Activated naive CD4-positive, alpha-beta T cell treated with Interleukin-2 at 50 U/mL for 16 hours (primary cell): ENCODE measurements at regions not wholly inside any gene's neighbourhood (a gene's known extent, or its start where the extent isn't known, plus 50 kb on each side); places are given as distances from the start of the nearest gene placed in this dataset.
"Not testable (repeated sequence)": the region's sequence is repeated elsewhere in the genome, so short reads cannot be mapped to it uniquely, and the experiment has no call there.

Experiments used
- DNase-seq: peaks from one replicate; pipeline ENCODE4 v3.0.0-alpha.2; 2020

DNA sequence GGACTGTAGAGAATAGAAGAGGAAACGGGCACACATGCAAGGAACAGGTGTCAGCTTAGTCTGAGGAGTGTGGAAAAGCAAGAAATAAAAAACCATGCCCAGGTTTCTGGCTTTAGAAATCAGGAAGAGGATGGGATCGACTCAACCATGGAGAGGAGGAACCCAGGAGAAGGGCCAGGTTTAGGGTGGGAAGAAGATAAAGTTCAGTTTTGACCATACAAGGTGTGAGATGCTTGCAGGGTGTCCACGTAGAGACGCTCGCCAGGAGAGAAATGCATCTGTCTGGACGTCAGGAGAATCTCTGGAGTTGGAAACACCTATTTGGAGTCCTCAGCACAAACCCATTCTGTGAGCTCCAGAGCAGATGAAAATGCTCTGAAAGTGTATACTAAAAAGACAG is 275.1 kb downstream of the CYRIA start:
- DNase-seq = no peak

- no peak for DNase-seq
These were observed 276.0 kb downstream of the CYRIA start for GRCh38 chr2:16389611-16390010.

- not testable (repeated sequence) for DNase-seq
These were observed 277.3 kb downstream of the CYRIA start for GRCh38 chr2:16388199-16388830.

GRCh38 chr2:16387461-16387984 is 278.1 kb downstream of the CYRIA start:
- no peak for DNase-seq

DNA sequence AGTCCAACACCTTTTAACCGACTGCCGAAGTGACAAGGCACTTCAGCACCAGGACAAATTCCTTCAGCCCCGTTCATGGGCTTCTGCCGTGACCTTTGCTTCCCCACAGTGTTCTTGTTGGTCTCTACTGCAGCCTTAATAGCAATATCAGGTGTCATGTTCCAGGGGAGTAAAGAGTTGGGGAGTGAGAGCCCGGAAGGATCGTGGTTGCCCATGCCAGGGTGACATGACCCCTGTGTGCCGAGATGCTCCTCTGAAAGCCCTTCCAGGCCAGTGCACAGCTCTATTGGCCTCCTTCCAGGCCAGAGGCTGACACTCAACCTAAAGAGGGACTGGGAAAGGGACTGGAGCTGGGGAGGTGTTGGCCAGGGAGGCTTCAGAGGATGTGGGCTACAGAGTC is 279.2 kb downstream of the CYRIA start:
- no peak for DNase-seq

DNA sequence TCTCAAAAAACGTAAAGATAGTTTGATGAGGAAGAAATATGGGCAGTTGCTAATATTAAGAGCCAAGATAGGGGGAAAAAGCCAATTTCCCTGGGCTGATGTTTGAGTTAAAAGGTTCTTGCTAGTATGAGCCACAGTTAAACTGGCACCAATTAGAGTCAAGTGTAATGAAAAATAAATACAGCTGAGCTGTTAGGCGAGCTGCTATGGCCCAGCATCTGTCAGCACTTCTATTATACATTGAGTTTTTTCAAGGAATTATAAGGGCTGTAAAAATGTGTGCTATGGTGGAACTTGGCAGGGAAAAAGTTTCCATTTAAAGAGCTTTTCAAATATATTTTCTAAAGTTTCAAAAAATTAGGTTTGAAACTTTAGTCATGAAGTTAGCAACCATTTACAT is 279.6 kb downstream of the CYRIA start:
- DNase-seq = no peak

DNA sequence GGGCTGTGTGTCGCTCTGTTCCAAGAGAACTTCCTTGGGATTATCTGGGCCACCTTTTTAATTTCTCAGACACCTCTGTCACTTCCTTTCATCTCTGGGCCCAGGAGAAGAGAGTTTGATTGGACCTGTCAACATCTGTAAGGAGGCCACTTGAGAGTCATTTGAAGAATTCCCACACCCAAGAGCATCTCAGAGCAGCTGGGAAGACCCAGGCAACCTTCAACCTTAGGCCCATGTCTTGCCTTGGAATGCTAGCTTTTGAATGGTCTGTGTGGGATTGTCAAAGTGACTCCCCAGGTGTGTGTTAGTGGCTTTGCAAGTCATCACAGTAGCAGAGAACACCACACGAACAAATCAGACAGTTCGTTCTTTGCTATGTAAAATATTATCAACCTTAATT is 280.3 kb downstream of the CYRIA start:
- DNase-seq = no peak

GRCh38 chr2:16383411-16383810 is 282.2 kb downstream of the CYRIA start:
- DNase-seq = no peak

DNA sequence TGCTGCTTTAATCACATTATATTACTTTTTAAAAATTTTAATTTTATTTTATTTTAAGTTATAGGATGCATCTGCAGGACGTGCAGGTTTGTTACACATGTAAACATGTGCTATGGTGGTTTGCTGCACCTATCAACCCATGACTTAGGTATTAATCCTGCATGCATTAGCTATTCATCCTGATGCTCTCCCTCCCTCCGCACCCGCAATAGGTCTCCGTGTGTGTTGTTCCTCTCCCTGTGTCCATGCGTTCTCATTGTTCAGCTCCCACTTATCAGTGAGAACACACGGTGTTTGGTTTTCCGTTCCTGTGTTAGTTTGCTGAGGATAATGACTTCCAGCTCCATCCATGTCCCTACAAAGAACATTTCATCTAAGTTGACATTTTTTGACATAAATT is 283.2 kb downstream of the CYRIA start:
- DNase-seq = no peak

- DNase-seq = no peak
These were observed 284.1 kb downstream of the CYRIA start for GRCh38 chr2:16381511-16381910.

DNA sequence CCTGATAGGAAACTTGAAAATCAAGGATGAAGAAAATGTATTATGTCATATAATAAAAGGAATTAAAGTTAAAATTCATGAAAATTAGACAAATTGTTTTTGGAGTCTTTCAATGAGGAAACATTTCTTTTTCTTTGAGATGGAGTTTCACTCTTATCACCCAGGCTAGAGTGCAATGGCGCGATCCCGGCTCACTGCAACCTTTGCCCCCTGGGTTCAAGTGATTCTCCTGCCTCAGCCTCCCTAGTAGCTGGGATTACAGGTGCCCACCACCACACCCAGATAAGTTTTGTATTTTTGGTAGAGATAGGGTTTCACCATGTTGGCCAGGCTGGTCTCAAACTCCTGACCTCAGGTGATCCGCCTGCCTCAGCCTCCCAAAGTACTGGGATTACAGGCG is 285.7 kb downstream of the CYRIA start:
- DNase-seq = not testable (repeated sequence)

GRCh38 chr2:16379061-16379460 is 286.6 kb downstream of the CYRIA start:
- not testable (repeated sequence) for DNase-seq

DNA sequence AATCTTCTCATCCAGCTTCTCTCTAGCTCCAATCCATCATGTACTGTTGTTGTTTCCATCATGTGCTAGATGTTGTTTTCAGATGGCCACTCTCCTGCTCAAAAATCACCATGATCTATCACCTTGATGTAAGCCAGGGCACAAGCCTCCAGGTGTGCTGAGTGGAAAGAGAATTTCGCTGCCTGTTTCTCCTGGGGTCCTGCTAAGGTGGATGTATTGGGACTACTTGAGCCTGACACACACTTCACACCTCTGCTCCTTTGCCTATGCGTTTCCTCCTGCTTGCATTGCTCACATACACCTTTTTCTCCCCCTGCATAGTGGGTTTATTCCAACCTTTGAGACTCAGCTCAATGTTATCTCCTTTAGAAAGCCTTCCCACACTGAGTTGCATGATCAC is 287.6 kb downstream of the CYRIA start:
- DNase-seq = no peak

DNA sequence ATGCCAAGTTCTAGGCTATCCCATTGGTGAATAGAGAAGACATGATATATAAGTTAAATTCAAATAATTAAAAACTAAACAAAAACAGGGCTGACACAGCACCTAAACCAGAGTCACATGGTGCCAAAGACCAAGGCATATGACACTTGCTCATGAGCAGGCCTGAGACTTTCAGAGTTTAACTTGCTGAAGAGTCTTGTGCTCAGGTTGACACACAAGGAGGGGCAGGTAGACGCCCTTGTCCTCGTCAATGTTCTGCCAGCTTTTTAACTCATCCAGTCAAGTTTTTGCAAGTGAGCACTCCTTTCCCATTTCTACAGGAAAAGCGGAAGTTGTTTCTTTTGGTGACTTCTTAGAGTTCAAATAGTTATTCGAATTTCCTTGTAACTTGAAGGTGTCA is 289.7 kb downstream of the CYRIA start:
- no peak for DNase-seq

DNA sequence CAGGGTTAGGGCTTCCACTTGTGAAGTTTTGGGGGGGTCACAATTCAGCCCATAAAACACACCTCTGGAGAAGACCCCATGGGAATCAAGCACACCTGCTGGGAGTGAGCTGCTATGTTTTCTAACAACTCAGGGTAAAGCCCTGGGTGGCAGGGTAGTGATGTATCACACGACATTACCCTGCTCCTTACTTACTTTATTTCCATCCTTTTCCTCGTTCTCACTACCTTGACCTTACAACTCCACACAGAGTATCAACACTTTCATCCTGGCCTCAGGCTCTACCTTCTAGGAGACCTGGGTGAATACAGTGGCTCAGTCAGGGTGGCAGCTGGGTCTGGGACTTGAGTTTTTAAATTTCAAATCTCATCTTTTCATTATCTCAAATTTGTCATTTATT is 290.3 kb downstream of the CYRIA start:
- DNase-seq = no peak

- DNase-seq = no peak
These were observed 291.0 kb downstream of the CYRIA start for GRCh38 chr2:16374671-16375070.

- DNase-seq = no peak
These were observed 292.3 kb downstream of the CYRIA start for GRCh38 chr2:16373341-16373740.

GRCh38 chr2:16371751-16372150 is 293.9 kb downstream of the CYRIA start:
- DNase-seq = no peak

GRCh38 chr2:16368951-16369350 is 296.7 kb downstream of the CYRIA start:
- DNase-seq = no peak

- no peak for DNase-seq
These were observed 297.3 kb downstream of the CYRIA start for GRCh38 chr2:16368328-16368727.

DNA sequence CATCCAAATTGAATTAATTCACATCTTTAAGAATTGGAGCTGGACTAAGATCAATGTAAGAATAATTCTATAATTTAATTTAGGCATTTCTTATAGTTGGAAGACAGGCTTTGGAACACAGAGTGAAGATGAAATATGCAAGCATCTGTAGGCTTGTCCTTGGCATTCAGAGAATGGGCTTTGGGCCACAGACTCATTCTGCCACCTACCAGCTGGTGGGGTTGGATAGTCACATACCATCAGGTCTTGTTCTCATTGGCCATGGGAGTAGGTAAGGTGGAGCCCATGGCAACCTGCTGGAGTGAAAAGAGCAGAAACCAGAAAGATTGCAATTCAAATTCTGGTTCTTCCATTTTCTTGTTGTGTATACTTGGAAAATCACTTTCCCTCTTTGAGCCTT is 300.3 kb downstream of the CYRIA start:
- no peak for DNase-seq

DNA sequence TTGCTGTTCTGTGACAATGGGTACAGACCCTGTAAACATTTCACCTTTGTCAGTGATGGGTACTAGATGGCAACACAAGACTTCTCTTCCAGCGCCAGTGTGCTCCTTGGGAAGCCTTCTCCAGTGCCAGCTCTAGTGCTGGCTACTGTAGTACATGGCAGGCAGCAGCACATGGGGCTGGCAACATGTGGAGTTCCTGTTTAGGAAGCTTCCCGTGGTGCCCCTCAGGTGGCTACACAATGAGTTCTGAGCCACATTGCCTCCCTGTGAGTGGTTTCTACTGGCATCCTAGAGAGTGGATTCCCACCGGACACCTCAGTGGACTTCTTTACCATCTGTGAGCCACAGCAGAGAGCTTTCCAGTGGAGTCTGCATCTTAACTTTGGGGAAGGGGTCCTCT is 302.1 kb downstream of the CYRIA start:
- no peak for DNase-seq

- DNase-seq = no peak
These were observed 303.0 kb downstream of the CYRIA start for GRCh38 chr2:16362611-16363010.

DNA sequence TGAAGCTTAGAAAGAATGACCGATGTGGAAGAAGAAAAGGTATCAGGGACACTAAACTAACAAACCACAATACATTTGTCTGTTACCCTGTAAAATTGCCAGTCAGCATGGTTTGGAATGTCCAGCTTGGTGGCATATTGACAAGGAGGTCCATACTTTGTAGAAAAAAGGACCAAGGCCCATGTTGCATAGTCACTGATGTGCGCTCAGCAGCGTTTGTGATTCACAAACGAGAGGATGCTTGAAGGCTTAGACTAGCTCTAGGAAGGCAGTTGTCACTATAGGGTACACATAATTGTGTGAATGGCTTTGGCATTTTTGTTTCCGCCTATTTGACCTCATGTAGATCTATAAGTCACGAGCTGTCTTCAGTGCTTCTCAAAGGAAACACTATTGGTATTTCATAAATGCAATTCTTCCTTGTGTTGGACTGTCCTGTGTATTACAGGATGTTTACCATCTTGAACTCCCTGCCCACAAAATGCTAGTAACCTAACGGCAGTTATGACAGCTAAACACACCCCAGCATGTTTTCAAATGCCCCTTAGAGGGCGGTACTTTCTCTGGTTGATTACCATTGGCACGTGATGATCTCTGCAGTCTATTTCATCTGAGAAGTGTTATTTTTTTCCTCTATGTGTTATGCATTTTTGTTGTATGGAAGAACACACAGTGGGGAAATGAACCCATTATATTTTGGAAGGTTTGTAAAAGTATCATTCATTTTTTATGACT is 304.2 kb downstream of the CYRIA start:
- no peak for DNase-seq

- DNase-seq = no peak
These were observed 305.7 kb downstream of the CYRIA start for GRCh38 chr2:16359961-16360360.
